Endothelial cell of umbilical vein (primary cell): ENCODE measurements at regions not wholly inside any gene's neighbourhood (a gene's known extent, or its start where the extent isn't known, plus 50 kb on each side); places are given as distances from the start of the nearest gene placed in this dataset.

Source experiments
- BruUV-seq: library from RNA; stranded (reverse); fragments of 400-500 nt; replicated peaks from 2 replicates; lab custom pipeline; 2021; lab: Mats Ljungman, UMichigan
- CTCF ChIA-PET: fragments of 300-600, 350-600 bp; sonication (Branson Sonifier 250); formaldehyde crosslinking; loops from one replicate; lab custom pipeline; 2021; ENCODE audit warnings: antibody characterized with exemption, inconsistent platforms; lab: Charles Lee
- POLR2A ChIA-PET: fragments of 300-600, 350-600 bp; sonication (Branson Sonifier 250); formaldehyde crosslinking; loops from one replicate; lab custom pipeline; 2021; ENCODE audit warnings: antibody characterized with exemption, inconsistent platforms; lab: Charles Lee
- DNase-seq: peaks from one replicate; pipeline ENCODE4 v3.0.0-alpha.2; 2011; ENCODE audit warnings: low read depth, low spot score
- FAIRE-seq: peaks from 2 replicates; lab custom pipeline; 2011; peaks lifted over from hg19 to GRCh38; lab: Jason Lieb, UNC
- H2AFZ ChIP-seq: 2 replicates; pipeline ENCODE4 v1.6.0; 2012; ENCODE audit warnings: low read depth, low read length, control low read depth, inconsistent platforms
- H3K27ac ChIP-seq: 2 replicates; pipeline ENCODE4 v1.5.1; 2011; ENCODE audit warnings: low read depth, mild to moderate bottlenecking, control low read depth, low read length, moderate library complexity; ENCODE audit not compliant: insufficient read depth
- H3K27me3 ChIP-seq, 2 experiments: 2 replicates each; pipeline versions ENCODE4 v1.6.0 to v1.6.1; 2011; ENCODE audit warnings: low read length in 2 of 2, mixed read lengths in 1 of 2; ENCODE audit not compliant: control insufficient read depth in 2 of 2, insufficient read depth in 2 of 2
- H3K36me3 ChIP-seq, 2 experiments: 2 replicates in 1 of 2; 3 replicates in 1 of 2; pipeline ENCODE4 v1.5.1; 2011; ENCODE audit warnings: low read length in 2 of 2, mild to moderate bottlenecking in 1 of 2, moderate library complexity in 1 of 2; ENCODE audit not compliant: control insufficient read depth in 2 of 2, insufficient read depth in 2 of 2; ENCODE audit errors: extremely low read depth in 1 of 2
- H3K4me1 ChIP-seq: 3 replicates; pipeline ENCODE4 v1.5.1; 2011; ENCODE audit warnings: mild to moderate bottlenecking, low read length; ENCODE audit not compliant: control insufficient read depth, insufficient read depth; ENCODE audit errors: extremely low read depth
- H3K4me2 ChIP-seq: 2 replicates; pipeline ENCODE4 v1.6.1; 2011; ENCODE audit warnings: low read length, control low read depth, mixed read lengths; ENCODE audit not compliant: insufficient read depth
- H3K4me3 ChIP-seq, 3 experiments: fragments of 200-600 bp in 1 of 3; sonication (generic), shearing (Covaris generic) in 1 of 3; replicated peaks in 1 of 3; 2 replicates each; pipeline ENCODE4 v1.5.1; 2011 to 2016; ENCODE audit warnings: control low read depth in 3 of 3, low read length in 3 of 3, mild to moderate bottlenecking in 2 of 3, inconsistent platforms in 1 of 3, low read depth in 1 of 3, moderate library complexity in 1 of 3; ENCODE audit not compliant: insufficient read depth in 1 of 3
- H3K79me2 ChIP-seq: 2 replicates; pipeline ENCODE4 v1.6.0; 2012; ENCODE audit warnings: low read length, inconsistent platforms; ENCODE audit not compliant: control insufficient read depth, insufficient read depth
- H3K9ac ChIP-seq: replicated peaks from 2 replicates; pipeline ENCODE3; 2011; ENCODE audit warnings: low read length, control low read depth; ENCODE audit not compliant: insufficient read depth; ENCODE audit errors: extremely low read depth
- H3K9me1 ChIP-seq: replicated peaks from 3 replicates; pipeline ENCODE4 v1.6.0; 2011; ENCODE audit warnings: mild to moderate bottlenecking, low read length; ENCODE audit not compliant: control insufficient read depth, insufficient read depth; ENCODE audit errors: extremely low read depth
- H3K9me3 ChIP-seq: replicated peaks from 2 replicates; pipeline ENCODE4 v1.5.1; 2012; ENCODE audit warnings: low read length, inconsistent platforms; ENCODE audit not compliant: control insufficient read depth, insufficient read depth
- H4K20me1 ChIP-seq: replicated peaks from 2 replicates; pipeline ENCODE3; 2011; ENCODE audit warnings: mild to moderate bottlenecking, low read length; ENCODE audit not compliant: control insufficient read depth, insufficient read depth; ENCODE audit errors: extremely low read depth
- EZH2 ChIP-seq: IDR thresholded peaks from 2 replicates; pipeline ENCODE4 v1.6.1; 2012; ENCODE audit warnings: borderline replicate concordance, low read depth, mild to moderate bottlenecking, moderate library complexity, low read length, inconsistent platforms; ENCODE audit not compliant: severe bottlenecking
- FOS ChIP-seq: IDR thresholded peaks from 2 replicates; pipeline ENCODE4 v1.6.1; 2011; ENCODE audit warnings: mild to moderate bottlenecking, low read length, moderate library complexity, borderline replicate concordance; ENCODE audit not compliant: insufficient read depth
- GATA2 ChIP-seq: IDR thresholded peaks from 2 replicates; pipeline ENCODE4 v1.7.0; 2011; ENCODE audit warnings: low read depth, mild to moderate bottlenecking, moderate library complexity, mixed read lengths, low read length; ENCODE audit not compliant: insufficient read length, insufficient read depth
- JUN ChIP-seq: IDR thresholded peaks from 2 replicates; pipeline ENCODE4 v1.6.1; 2011; ENCODE audit warnings: borderline replicate concordance, low read depth; ENCODE audit not compliant: insufficient read length, insufficient read depth
- MYC ChIP-seq: IDR thresholded peaks from one replicate; pipeline ENCODE4 v1.6.1; 2011; ENCODE audit warnings: mild to moderate bottlenecking, low read depth, low read length
- POLR2A ChIP-seq: IDR thresholded peaks from 2 replicates; pipeline ENCODE4 v1.6.1; 2012; ENCODE audit warnings: low read depth, mild to moderate bottlenecking, control low read depth, low read length
- POLR2AphosphoS5 ChIP-seq: IDR thresholded peaks from 2 replicates; pipeline ENCODE4 v1.6.1; 2012; ENCODE audit warnings: low read depth, mild to moderate bottlenecking, control low read depth, low read length, moderate library complexity; ENCODE audit not compliant: insufficient read depth
- dilution Hi-C: fragments of 300-500 bp; cut with MboI; formaldehyde crosslinking; loops from one replicate; pipeline ENCODE4 v1.15.0; 2019; ENCODE audit warnings: low sequenced_read_pairs; ENCODE audit not compliant: extremely low pct_ligation_motif_present
- intact Hi-C: fragments of 100-400 bp; cut with micrococcal nuclease; formaldehyde crosslinking; loops from one replicate; pipeline ENCODE4 v1.10.0; 2022
- TF ChIP-seq, protein P1 (sequence below), 2 donors: IDR thresholded peaks; 1 replicate in 1 of 2; 2 replicates in 1 of 2; pipeline ENCODE4 v1.5.1; 2011; ENCODE audit warnings: low read length in 2 of 2, mild to moderate bottlenecking in 2 of 2, moderate library complexity in 2 of 2, control low read depth in 1 of 2, inconsistent platforms in 1 of 2, low read depth in 1 of 2; ENCODE audit not compliant: insufficient read depth in 1 of 2; ENCODE audit errors: extremely low read depth in 1 of 2
- TF ChIP-seq, protein P2 (sequence below): IDR thresholded peaks from 2 replicates; pipeline ENCODE4 v1.6.1; 2011; ENCODE audit not compliant: insufficient read depth, insufficient read length

DNA sequence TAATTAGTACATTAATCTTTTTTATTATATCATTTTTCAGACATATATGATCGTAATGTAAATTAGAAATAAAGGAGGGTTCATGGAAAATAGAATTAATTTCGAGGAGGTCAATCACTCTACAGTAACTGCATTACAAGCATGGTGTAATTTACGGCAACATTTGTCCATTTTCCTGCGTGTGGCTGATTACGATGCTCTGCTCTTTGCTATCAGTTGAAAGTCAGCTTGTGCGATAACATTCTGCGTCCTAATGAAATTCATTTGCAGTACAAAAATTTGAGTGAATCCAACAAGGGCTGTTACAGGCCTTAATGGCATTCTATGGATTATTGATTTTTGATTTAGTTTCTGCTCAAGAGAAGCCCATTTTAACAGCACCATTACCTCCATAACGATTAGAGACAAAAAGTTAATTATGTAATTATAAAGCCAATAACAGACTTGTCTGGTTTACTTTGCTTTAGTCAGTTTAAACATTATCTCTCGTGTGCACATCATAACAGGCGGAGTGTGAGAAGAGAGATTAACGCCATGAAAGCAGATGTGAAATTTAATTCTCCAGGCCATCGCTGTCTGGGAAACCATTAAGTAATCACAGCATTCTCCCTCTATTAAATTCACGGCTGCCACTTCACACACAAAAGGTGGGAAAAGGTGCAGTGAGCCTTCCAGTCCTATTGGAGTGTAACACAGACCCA is 256.4 kb upstream of the IRX3 start:
- H3K4me1 ChIP-seq, result no peaks in the 10 kb centered on the region
- no peak for DNase-seq
- ChIA-PET POLR2A (no interaction called here), CTCF (no interaction called here)
- BruUV-seq, result no TSS peak
- no peak overlapping the region for H3K4me2 ChIP-seq
- intact Hi-C loops (no loop called here), dilution Hi-C loops (no loop called here)
- no peak overlapping the region for H3K4me3 ChIP-seq
- H3K79me2 ChIP-seq, result no peaks in the 10 kb centered on the region
- H2AFZ ChIP-seq, result no peak overlapping the region
- no peak overlapping the region for H3K9ac ChIP-seq
- H3K27me3 ChIP-seq, result no peaks in the 10 kb centered on the region
- no peak overlapping the region for H3K27ac ChIP-seq
- no peak for FAIRE-seq
- TF ChIP-seq MYC (no peak), EZH2 (no peak), GATA2 (no peak), JUN (no peak), FOS (no peak), POLR2A (no peak), POLR2AphosphoS5 (no peak)
- TF ChIP-seq, protein P1, sequence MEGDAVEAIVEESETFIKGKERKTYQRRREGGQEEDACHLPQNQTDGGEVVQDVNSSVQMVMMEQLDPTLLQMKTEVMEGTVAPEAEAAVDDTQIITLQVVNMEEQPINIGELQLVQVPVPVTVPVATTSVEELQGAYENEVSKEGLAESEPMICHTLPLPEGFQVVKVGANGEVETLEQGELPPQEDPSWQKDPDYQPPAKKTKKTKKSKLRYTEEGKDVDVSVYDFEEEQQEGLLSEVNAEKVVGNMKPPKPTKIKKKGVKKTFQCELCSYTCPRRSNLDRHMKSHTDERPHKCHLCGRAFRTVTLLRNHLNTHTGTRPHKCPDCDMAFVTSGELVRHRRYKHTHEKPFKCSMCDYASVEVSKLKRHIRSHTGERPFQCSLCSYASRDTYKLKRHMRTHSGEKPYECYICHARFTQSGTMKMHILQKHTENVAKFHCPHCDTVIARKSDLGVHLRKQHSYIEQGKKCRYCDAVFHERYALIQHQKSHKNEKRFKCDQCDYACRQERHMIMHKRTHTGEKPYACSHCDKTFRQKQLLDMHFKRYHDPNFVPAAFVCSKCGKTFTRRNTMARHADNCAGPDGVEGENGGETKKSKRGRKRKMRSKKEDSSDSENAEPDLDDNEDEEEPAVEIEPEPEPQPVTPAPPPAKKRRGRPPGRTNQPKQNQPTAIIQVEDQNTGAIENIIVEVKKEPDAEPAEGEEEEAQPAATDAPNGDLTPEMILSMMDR (IDR thresholded peaks at IDR 0.05; ENCODE audit: extremely low read depth in 1 of 2, insufficient read depth in 1 of 2, low read depth in 1 of 2, low read length in 2 of 2), result no peak
- TF ChIP-seq, protein P2, sequence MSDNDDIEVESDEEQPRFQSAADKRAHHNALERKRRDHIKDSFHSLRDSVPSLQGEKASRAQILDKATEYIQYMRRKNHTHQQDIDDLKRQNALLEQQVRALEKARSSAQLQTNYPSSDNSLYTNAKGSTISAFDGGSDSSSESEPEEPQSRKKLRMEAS, result no peak
- no peaks in the 10 kb centered on the region for H3K36me3 ChIP-seq
- no peaks in the 10 kb centered on the region for H4K20me1 ChIP-seq
- no peaks in the 10 kb centered on the region for H3K9me3 ChIP-seq
- H3K9me1 ChIP-seq, result no peaks in the 10 kb centered on the region
